Kidney glomerular epithelial cell (primary cell): ENCODE measurements at regions not wholly inside any gene's neighbourhood (a gene's known extent, or its start where the extent isn't known, plus 50 kb on each side); places are given as distances from the start of the nearest gene placed in this dataset.
"Not testable (repeated sequence)": the region's sequence is repeated elsewhere in the genome, so short reads cannot be mapped to it uniquely, and the experiment has no call there.

ENCODE experiments used
- DNase-seq: peaks from one replicate; lab custom pipeline; 2025; lab: John Stamatoyannopoulos, UW

DNA sequence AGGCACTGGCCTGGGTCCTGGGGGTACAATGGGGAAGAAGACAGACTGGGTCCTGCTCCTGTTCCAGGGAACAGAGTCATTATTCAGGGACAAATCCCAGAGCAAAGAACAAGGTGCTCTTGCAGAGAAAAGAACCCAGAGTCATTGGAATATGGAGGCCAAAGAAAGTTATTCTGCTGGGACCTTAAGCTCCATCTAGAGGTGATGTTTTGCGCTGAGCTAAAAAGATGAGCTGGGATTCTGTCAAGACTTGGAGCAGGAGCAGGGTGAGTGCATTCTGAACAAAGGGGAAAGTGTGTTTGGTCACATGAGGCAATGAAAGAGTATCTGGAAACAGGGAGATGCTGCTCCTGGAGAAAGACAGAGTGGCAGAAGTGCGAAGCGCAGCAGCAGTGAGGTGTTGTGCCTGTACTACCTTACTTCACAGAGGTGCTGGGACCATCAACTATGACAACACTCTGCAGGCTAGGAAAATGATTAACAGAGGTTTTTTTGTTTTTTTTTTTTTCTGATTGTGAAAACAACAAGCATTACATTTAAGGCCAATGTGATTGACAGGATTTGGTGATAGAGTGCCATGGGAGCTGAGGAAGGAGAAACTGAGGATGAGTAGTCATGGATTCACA is 95.3 kb upstream of the TNFSF11 start:
- DNase-seq, result peak; percentile 55

DNA sequence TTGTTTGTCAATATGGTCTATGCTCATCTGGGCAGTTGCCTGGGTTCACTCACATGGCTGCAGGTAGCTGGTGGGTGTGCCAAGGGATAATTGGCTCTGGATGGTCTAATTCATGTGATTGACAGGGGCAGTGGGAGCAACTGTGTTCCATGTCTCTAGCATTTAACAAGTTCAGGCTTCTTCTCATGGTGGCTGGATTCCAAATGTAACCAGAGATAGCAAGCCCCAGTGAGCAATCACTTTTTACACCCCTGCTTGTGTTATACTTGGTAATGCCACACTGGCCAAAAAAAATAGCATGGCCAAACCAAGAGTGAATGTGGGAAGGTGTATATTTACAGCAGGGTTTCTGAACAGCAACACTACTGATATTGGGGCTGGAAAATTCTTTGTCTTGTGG is 89.6 kb upstream of the TNFSF11 start:
- no peak for DNase-seq

DNA sequence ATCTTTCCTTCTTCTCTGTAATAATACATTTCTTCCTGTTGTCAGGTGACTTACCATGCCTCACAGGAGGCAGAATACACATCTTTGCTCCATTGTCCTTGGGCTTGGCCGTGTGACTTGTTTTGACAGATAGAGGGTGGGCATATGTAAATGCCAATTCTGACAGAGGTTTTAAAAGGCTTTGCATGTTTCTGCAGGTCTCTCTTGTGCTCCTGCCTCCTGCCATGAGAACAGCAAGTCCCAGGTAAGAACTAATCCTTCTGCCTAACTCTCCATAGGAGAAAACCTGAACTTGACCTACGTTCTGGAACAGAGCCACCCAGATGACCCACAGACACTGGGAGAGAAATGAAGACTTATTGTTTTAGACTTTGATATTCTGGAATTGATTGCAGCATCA is 88.7 kb upstream of the TNFSF11 start:
- no peak for DNase-seq

DNA sequence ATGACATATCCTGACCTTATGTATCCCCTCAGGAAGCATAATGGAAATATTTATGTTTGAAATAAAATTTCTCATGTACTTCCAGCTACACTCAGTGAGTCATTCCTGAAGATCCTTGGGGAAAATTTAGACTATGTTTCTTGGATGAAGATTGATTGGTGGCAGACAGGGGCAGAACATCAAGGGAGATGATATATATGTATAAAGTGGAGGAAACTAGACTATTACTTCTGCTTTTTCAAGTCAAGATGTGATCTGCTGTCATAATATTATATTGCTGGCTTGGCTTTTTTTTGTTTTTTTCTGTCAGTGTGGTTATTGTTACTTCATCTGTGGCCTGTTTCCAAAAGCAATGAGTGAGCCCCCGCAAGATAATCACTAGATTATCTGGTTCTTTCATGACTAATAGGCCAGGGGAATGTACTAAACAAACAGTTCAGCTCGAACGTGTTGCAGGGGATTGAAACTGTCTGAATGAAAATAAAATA is 87.2 kb upstream of the TNFSF11 start:
- DNase-seq, result peak; percentile 77

DNA sequence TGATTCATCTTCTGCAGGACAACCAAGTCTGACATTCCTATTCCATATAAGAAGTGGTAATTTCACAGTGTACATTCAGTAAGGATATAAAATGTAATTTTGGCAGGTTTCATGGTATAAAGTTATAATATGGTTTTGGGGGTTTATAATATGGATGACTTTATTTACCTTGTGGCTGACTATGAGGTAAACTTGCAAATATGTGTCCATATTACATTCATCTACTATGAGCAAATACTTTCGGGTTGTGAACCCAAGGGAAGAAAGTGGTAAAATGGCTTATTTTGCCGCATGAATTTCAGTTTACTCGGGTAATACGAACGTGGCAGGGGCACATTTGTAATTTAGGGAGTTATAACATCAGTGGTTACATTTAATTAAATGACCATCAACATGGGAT is 86.7 kb upstream of the TNFSF11 start:
- no peak for DNase-seq

DNA sequence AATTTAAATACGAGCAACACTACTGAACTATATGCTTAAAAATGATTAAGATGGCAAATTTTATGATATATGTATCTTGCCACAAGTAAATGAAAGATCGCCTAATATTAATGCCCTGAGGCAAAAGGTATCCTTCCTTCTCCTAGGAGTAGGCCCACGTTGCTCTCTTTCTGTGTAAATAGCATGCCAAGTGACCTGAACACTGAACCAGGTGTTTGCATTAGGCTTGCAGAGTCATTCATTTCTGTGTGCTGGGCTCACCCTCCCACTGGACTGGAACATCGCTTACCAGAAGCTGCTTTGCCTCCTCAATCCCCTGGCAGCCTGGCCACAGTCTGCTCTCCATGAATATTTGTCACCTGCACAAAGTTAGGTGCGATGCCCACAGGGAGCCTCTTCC is 83.3 kb upstream of the TNFSF11 start:
- no peak for DNase-seq

DNA sequence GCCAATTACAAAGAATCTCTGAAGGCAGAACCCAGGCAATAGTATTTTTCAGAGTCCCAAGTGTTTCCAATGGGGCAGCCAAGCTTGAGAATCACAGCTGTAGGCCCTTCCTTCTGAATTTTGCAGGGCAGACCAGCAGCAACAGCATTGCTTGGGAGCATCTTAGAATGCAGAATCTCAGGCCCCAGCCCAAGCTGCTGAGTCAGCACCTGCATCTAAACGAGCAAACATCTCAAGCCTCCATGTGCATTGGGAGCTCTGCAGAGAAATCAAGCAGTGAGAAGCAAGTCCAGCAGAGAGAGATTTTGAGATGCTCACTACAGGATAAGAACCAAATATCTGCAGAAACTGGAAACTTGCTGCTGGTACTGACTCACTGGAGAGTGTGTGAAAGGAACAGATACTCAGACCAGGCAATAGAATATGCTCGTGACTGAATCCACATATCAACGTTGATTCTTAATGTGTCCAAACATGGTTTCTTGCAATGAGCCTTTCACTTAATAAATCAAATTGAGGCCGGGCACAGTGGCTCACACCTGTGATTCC is 81.5 kb upstream of the TNFSF11 start:
- no peak for DNase-seq

DNA sequence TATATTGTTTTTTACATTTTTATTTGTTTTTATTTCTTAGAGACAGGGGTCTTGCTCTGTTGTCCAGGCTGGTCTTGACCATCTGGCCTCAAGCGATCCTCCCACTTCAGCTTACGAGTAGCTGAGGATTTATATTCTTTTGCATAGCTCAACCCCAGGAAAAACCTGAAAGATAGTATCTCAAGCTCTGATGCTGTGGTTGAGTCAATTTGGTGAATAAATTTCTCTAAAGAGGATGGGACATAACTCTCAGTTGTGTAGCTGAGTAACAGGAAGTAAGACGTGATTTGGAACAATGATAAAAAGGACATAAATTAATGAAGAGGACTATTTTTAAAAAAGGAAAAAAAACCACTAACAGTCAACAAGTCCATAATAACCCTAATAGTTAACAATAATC is 79.8 kb upstream of the TNFSF11 start:
- no peak for DNase-seq

DNA sequence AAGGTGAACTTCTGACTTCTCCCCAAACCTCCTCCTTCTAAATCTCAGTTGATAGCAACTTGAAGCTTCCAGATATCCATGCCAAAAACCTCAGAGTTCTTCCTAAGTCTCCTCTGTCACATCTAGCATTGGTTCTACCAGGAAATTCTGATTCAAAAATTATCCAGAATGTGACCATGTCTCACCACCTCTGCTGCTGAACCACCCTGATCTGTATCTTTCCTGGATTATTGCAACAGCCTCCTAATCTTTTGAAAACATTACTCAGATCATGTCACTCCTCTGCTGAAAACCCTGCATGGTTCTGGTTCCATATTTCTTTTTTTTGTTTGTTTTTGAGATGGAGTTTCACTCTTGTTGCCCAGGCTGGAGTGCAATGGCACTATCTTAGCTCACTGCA is 78.7 kb upstream of the TNFSF11 start:
- no peak for DNase-seq

DNA sequence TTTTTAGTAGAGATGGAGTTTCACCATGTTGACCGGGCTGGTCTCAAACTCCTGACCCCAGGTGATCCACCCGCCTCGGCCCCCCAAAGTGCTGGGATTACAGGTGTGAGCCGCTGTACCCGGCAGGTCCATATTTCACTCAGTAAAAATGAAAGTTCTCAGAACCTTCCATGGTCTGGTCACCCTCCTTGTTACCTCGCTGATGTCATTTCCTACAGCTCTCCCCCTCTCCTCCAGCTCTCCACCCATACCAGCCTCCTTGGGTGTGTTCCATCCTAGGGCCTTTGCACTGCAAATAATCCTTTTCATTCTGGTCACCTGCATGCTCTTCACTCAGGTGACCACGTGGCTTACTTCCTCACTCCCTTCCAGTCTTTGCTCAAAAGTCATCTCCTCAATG is 78.2 kb upstream of the TNFSF11 start:
- no peak for DNase-seq

DNA sequence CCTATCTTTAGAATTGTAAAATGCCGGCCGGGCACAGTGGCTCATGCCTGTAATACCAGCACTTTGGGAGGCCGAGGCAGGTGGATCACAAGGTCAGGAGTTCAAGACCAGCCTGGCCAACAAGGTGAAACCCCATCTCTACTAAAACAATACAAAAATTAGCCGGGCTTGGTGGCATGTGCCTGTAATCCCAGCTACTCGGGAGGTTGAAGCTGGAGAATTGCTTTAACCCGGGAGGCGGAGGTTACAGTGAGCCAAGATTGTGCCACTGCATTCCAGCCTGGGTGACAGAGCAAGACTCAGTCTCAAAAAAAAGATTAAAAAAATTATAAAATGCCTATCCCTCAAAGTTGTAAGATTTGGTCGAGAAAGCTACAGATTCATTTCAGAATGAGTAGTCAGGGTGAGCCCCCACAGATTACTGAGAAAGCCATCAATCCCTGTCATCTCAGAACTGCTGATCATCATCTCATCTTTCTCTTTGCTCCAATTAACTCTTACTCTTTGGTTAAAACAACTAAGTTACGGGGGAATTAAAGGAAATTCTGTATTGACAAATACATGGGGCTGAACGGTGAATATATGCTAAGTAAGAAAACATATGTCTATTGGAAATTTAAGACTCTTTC is 76.9 kb upstream of the TNFSF11 start:
- DNase-seq, result not testable (repeated sequence)

DNA sequence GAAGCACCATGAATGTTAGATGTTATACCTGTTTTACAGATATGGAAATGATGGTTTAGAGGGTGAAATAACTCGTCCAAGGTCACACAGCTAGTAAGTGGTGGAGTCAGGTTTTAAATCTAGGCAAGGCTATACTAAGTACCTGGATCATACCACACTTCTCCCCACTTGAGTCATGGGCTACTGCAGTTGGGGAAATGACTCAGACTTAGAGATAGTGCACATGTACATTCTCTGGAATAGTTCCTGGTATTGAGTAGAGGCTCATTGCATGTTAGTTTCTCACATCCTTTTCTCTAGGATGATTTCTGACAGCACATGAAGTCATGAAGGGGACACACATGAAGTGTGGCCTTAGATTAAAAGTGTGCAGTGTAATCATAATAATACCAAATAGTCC is 76.2 kb upstream of the TNFSF11 start:
- DNase-seq, result peak; percentile 39

DNA sequence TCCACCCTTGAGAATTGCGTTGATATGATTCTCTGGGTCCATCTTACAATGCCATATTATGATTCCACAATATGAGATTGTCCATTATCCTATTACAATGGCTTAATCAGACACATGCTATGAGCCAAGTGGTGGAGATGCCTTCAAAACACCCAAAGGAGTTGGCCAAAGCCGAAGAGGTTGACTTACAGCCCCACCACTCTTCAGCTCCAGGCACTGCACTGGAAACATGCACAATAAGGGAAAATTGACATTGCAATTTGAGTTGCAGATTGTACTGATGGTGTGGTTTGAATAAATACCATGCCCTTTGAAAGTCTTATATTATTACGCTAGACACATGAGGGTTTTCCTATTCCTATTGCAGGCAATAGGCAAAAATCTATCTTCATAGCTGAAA is 75.4 kb upstream of the TNFSF11 start:
- no peak for DNase-seq
